SU-DHL-6 (cell line): ENCODE measurements at regions not wholly inside any gene's neighbourhood (a gene's known extent, or its start where the extent isn't known, plus 50 kb on each side); places are given as distances from the start of the nearest gene placed in this dataset.
"Not testable (repeated sequence)": the region's sequence is repeated elsewhere in the genome, so short reads cannot be mapped to it uniquely, and the experiment has no call there.

ENCODE experiments used
- EZH2phosphoT487 ChIP-seq: fragments of 200-600 bp; sonication (generic), shearing (Covaris generic); conservative IDR thresholded peaks from 2 replicates; pipeline ENCODE4 v1.6.1; 2018; ENCODE audit warnings: mild to moderate bottlenecking, antibody characterized with exemption, low read length, moderate library complexity, mixed read lengths
- TF ChIP-seq, protein P1 (sequence below): fragments of 200-600 bp; sonication (generic); IDR thresholded peaks from one replicate; pipeline ENCODE4 v1.5.1; 2017; ENCODE audit warnings: antibody characterized with exemption, mild to moderate bottlenecking, low read length, moderate library complexity; ENCODE audit not compliant: insufficient read depth, poor library complexity, severe bottlenecking

DNA sequence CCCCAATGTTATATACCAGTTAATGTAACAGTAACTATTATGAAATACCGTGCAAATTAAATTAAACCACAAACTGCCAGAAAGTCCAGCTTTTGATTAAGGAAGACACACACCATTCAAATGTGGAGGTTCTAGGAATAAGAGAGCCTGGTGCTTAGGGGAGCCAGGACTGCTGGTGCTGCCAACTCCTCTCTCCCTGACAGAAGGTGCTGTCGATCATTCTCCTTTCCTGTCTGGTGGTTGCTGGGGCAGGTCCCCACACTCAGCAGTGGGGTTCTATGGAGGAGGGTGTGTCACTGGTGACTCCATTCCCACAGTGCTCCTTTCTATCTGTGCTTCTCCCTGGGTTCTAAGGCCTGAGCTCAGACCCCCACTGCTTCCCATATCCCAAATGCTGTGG lies 57.9 kb upstream of the ZNG1B start:
- TF ChIP-seq, protein P1, sequence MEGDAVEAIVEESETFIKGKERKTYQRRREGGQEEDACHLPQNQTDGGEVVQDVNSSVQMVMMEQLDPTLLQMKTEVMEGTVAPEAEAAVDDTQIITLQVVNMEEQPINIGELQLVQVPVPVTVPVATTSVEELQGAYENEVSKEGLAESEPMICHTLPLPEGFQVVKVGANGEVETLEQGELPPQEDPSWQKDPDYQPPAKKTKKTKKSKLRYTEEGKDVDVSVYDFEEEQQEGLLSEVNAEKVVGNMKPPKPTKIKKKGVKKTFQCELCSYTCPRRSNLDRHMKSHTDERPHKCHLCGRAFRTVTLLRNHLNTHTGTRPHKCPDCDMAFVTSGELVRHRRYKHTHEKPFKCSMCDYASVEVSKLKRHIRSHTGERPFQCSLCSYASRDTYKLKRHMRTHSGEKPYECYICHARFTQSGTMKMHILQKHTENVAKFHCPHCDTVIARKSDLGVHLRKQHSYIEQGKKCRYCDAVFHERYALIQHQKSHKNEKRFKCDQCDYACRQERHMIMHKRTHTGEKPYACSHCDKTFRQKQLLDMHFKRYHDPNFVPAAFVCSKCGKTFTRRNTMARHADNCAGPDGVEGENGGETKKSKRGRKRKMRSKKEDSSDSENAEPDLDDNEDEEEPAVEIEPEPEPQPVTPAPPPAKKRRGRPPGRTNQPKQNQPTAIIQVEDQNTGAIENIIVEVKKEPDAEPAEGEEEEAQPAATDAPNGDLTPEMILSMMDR: not testable (repeated sequence)
- not testable (repeated sequence) for TF ChIP-seq EZH2phosphoT487
